Ovary (tissue), 3 donors: ENCODE measurements at regions not wholly inside any gene's neighbourhood (a gene's known extent, or its start where the extent isn't known, plus 50 kb on each side); places are given as distances from the start of the nearest gene placed in this dataset.
"Not testable (repeated sequence)": the region's sequence is repeated elsewhere in the genome, so short reads cannot be mapped to it uniquely, and the experiment has no call there.

ENCODE experiments used
- EP300 ChIP-seq: sonication (generic); formaldehyde crosslinking; IDR thresholded peaks from one replicate; pipeline ENCODE4 v1.6.1; 2017; ENCODE audit warnings: antibody characterized with exemption
- POLR2A ChIP-seq: fragments of 450-650 bp; IDR thresholded peaks from one replicate; pipeline ENCODE4 v1.6.1; 2017; ENCODE audit warnings: antibody characterized with exemption, mild to moderate bottlenecking, moderate library complexity
- TF ChIP-seq, protein P1 (sequence below), 3 donors: fragments of 450-650 bp in 2 of 3; fragments of 200-600 bp in 1 of 3; IDR thresholded peaks; one replicate each; pipeline versions ENCODE4 v1.5.1 to v1.8.0; 2016 to 2022; ENCODE audit warnings: antibody characterized with exemption in 3 of 3, mild to moderate bottlenecking in 1 of 3
- donor health status: DM: no; HTN: no; CAD: no.

- TF ChIP-seq POLR2A, EP300: not testable (repeated sequence)
- TF ChIP-seq, protein P1, sequence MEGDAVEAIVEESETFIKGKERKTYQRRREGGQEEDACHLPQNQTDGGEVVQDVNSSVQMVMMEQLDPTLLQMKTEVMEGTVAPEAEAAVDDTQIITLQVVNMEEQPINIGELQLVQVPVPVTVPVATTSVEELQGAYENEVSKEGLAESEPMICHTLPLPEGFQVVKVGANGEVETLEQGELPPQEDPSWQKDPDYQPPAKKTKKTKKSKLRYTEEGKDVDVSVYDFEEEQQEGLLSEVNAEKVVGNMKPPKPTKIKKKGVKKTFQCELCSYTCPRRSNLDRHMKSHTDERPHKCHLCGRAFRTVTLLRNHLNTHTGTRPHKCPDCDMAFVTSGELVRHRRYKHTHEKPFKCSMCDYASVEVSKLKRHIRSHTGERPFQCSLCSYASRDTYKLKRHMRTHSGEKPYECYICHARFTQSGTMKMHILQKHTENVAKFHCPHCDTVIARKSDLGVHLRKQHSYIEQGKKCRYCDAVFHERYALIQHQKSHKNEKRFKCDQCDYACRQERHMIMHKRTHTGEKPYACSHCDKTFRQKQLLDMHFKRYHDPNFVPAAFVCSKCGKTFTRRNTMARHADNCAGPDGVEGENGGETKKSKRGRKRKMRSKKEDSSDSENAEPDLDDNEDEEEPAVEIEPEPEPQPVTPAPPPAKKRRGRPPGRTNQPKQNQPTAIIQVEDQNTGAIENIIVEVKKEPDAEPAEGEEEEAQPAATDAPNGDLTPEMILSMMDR (IDR thresholded peaks at IDR 0.05) = not testable (repeated sequence)
Measured at GRCh38 chr2:89246620-89247019, 555.1 kb downstream of the RPIA start.
